ENCODE measurements at regions not wholly inside any gene's neighbourhood (a gene's known extent, or its start where the extent isn't known, plus 50 kb on each side); places are given as distances from the start of the nearest gene placed in this dataset.

- no peaks in the 10 kb centered on the region for H3K36me3 ChIP-seq (ENCODE audit: insufficient read depth, low read depth, low read length)
- no peaks in the 10 kb centered on the region for H3K4me1 ChIP-seq (ENCODE audit: insufficient read depth, low read length)
- H3K9me3 ChIP-seq (ENCODE audit: insufficient read depth, low read depth, low read length), result no peaks in the 10 kb centered on the region
- no peak overlapping the region for H3K4me3 ChIP-seq (ENCODE audit: low read length)
- no peaks in the 10 kb centered on the region for H3K27me3 ChIP-seq (ENCODE audit: insufficient read depth, low read length)
- no peak overlapping the region for H3K27ac ChIP-seq (ENCODE audit: low read length)
- no peak overlapping the region for H3K9ac ChIP-seq (ENCODE audit: low read depth, low read length)
Measured at GRCh38 chr11:109582470-109582869, 160.5 kb downstream of the C11orf87 start.

- no peak overlapping the region for H3K4me3 ChIP-seq (ENCODE audit: low read length)
- H3K4me1 ChIP-seq (ENCODE audit: insufficient read depth, low read length), result no peaks in the 10 kb centered on the region
- no peaks in the 10 kb centered on the region for H3K27me3 ChIP-seq (ENCODE audit: insufficient read depth, low read length)
- H3K9me3 ChIP-seq (ENCODE audit: insufficient read depth, low read depth, low read length), result no peaks in the 10 kb centered on the region
- no peaks in the 10 kb centered on the region for H3K36me3 ChIP-seq (ENCODE audit: insufficient read depth, low read depth, low read length)
- H3K9ac ChIP-seq (ENCODE audit: low read depth, low read length), result no peak overlapping the region
- H3K27ac ChIP-seq (ENCODE audit: low read length), result no peak overlapping the region
Measured at GRCh38 chr11:109584001-109584972, 162.3 kb downstream of the C11orf87 start.

GRCh38 chr11:109586789-109587188 is 164.8 kb downstream of the C11orf87 start:
- H3K9me3 ChIP-seq (ENCODE audit: insufficient read depth, low read depth, low read length), result no peaks in the 10 kb centered on the region
- no peaks in the 10 kb centered on the region for H3K36me3 ChIP-seq (ENCODE audit: insufficient read depth, low read depth, low read length)
- H3K4me1 ChIP-seq (ENCODE audit: insufficient read depth, low read length), result no peaks in the 10 kb centered on the region
- H3K27me3 ChIP-seq (ENCODE audit: insufficient read depth, low read length), result no peaks in the 10 kb centered on the region
- no peak overlapping the region for H3K4me3 ChIP-seq (ENCODE audit: low read length)
- H3K27ac ChIP-seq (ENCODE audit: low read length), result no peak overlapping the region
- H3K9ac ChIP-seq (ENCODE audit: low read depth, low read length), result no peak overlapping the region

- H3K27me3 ChIP-seq (ENCODE audit: insufficient read depth, low read length), result no peaks in the 10 kb centered on the region
- no peak overlapping the region for H3K9ac ChIP-seq (ENCODE audit: low read depth, low read length)
- no peak overlapping the region for H3K27ac ChIP-seq (ENCODE audit: low read length)
- H3K4me3 ChIP-seq (ENCODE audit: low read length), result no peak overlapping the region
- H3K9me3 ChIP-seq (ENCODE audit: insufficient read depth, low read depth, low read length), result no peaks in the 10 kb centered on the region
- H3K36me3 ChIP-seq (ENCODE audit: insufficient read depth, low read depth, low read length), result no peaks in the 10 kb centered on the region
- H3K4me1 ChIP-seq (ENCODE audit: insufficient read depth, low read length), result no peaks in the 10 kb centered on the region
Measured at GRCh38 chr11:109590782-109591181, 168.8 kb downstream of the C11orf87 start.

GRCh38 chr11:109597336-109597735 is 175.3 kb downstream of the C11orf87 start:
- Histone ChIP-seq H3K4me3 (ENCODE audit: low read length) (no peak overlapping the region), H3K36me3 (ENCODE audit: insufficient read depth, low read depth, low read length) (no peaks in the 10 kb centered on the region), H3K27me3 (ENCODE audit: insufficient read depth, low read length) (no peaks in the 10 kb centered on the region), H3K9me3 (ENCODE audit: insufficient read depth, low read depth, low read length) (no peaks in the 10 kb centered on the region), H3K9ac (ENCODE audit: low read depth, low read length) (no peak overlapping the region), H3K27ac (ENCODE audit: low read length) (no peak overlapping the region), H3K4me1 (ENCODE audit: insufficient read depth, low read length) (no peaks in the 10 kb centered on the region)

GRCh38 chr11:109604481-109605400 is 182.8 kb downstream of the C11orf87 start:
- no peaks in the 10 kb centered on the region for H3K9me3 ChIP-seq (ENCODE audit: insufficient read depth, low read depth, low read length)
- H3K4me3 ChIP-seq (ENCODE audit: low read length), result no peak overlapping the region
- H3K4me1 ChIP-seq (ENCODE audit: insufficient read depth, low read length), result no peaks in the 10 kb centered on the region
- no peak overlapping the region for H3K27ac ChIP-seq (ENCODE audit: low read length)
- H3K36me3 ChIP-seq (ENCODE audit: insufficient read depth, low read depth, low read length), result no peaks in the 10 kb centered on the region
- no peak overlapping the region for H3K9ac ChIP-seq (ENCODE audit: low read depth, low read length)
- H3K27me3 ChIP-seq (ENCODE audit: insufficient read depth, low read length), result no peaks in the 10 kb centered on the region

GRCh38 chr11:109606256-109606655 is 184.3 kb downstream of the C11orf87 start:
- no peaks in the 10 kb centered on the region for H3K9me3 ChIP-seq (ENCODE audit: insufficient read depth, low read depth, low read length)
- H3K4me1 ChIP-seq (ENCODE audit: insufficient read depth, low read length), result no peaks in the 10 kb centered on the region
- no peak overlapping the region for H3K4me3 ChIP-seq (ENCODE audit: low read length)
- no peak overlapping the region for H3K9ac ChIP-seq (ENCODE audit: low read depth, low read length)
- no peaks in the 10 kb centered on the region for H3K27me3 ChIP-seq (ENCODE audit: insufficient read depth, low read length)
- no peak overlapping the region for H3K27ac ChIP-seq (ENCODE audit: low read length)
- H3K36me3 ChIP-seq (ENCODE audit: insufficient read depth, low read depth, low read length), result no peaks in the 10 kb centered on the region

- Histone ChIP-seq H3K4me1 (ENCODE audit: insufficient read depth, low read length) (no peaks in the 10 kb centered on the region), H3K27ac (ENCODE audit: low read length) (no peak overlapping the region), H3K9me3 (ENCODE audit: insufficient read depth, low read depth, low read length) (no peaks in the 10 kb centered on the region), H3K36me3 (ENCODE audit: insufficient read depth, low read depth, low read length) (no peaks in the 10 kb centered on the region), H3K4me3 (ENCODE audit: low read length) (no peak overlapping the region), H3K27me3 (ENCODE audit: insufficient read depth, low read length) (no peaks in the 10 kb centered on the region), H3K9ac (ENCODE audit: low read depth, low read length) (no peak overlapping the region)
Measured at GRCh38 chr11:109609454-109610185, 187.6 kb downstream of the C11orf87 start.

GRCh38 chr11:109612496-109612895 is 190.5 kb downstream of the C11orf87 start:
- Histone ChIP-seq H3K27me3 (ENCODE audit: insufficient read depth, low read length) (no peaks in the 10 kb centered on the region), H3K36me3 (ENCODE audit: insufficient read depth, low read depth, low read length) (no peaks in the 10 kb centered on the region), H3K9me3 (ENCODE audit: insufficient read depth, low read depth, low read length) (no peaks in the 10 kb centered on the region), H3K27ac (ENCODE audit: low read length) (no peak overlapping the region), H3K9ac (ENCODE audit: low read depth, low read length) (no peak overlapping the region), H3K4me3 (ENCODE audit: low read length) (no peak overlapping the region), H3K4me1 (ENCODE audit: insufficient read depth, low read length) (no peaks in the 10 kb centered on the region)

GRCh38 chr11:109619498-109619897 is 197.5 kb downstream of the C11orf87 start:
- no peak overlapping the region for H3K27ac ChIP-seq (ENCODE audit: low read length)
- H3K27me3 ChIP-seq (ENCODE audit: insufficient read depth, low read length), result no peaks in the 10 kb centered on the region
- H3K9me3 ChIP-seq (ENCODE audit: insufficient read depth, low read depth, low read length), result no peaks in the 10 kb centered on the region
- no peak overlapping the region for H3K9ac ChIP-seq (ENCODE audit: low read depth, low read length)
- no peaks in the 10 kb centered on the region for H3K4me1 ChIP-seq (ENCODE audit: insufficient read depth, low read length)
- no peaks in the 10 kb centered on the region for H3K36me3 ChIP-seq (ENCODE audit: insufficient read depth, low read depth, low read length)
- H3K4me3 ChIP-seq (ENCODE audit: low read length), result no peak overlapping the region

- Histone ChIP-seq H3K9ac (ENCODE audit: low read depth, low read length) (no peak overlapping the region), H3K9me3 (ENCODE audit: insufficient read depth, low read depth, low read length) (no peaks in the 10 kb centered on the region), H3K27ac (ENCODE audit: low read length) (no peak overlapping the region), H3K27me3 (ENCODE audit: insufficient read depth, low read length) (no peaks in the 10 kb centered on the region), H3K4me3 (ENCODE audit: low read length) (no peak overlapping the region), H3K4me1 (ENCODE audit: insufficient read depth, low read length) (no peaks in the 10 kb centered on the region), H3K36me3 (ENCODE audit: insufficient read depth, low read depth, low read length) (no peaks in the 10 kb centered on the region)
Measured at GRCh38 chr11:109629734-109630133, 207.7 kb downstream of the C11orf87 start.

Measured in iPS-20b (cell line).